ENCODE measurements at regions not wholly inside any gene's neighbourhood (a gene's known extent, or its start where the extent isn't known, plus 50 kb on each side); places are given as distances from the start of the nearest gene placed in this dataset.
"Not testable (repeated sequence)": the region's sequence is repeated elsewhere in the genome, so short reads cannot be mapped to it uniquely, and the experiment has no call there.

DNA sequence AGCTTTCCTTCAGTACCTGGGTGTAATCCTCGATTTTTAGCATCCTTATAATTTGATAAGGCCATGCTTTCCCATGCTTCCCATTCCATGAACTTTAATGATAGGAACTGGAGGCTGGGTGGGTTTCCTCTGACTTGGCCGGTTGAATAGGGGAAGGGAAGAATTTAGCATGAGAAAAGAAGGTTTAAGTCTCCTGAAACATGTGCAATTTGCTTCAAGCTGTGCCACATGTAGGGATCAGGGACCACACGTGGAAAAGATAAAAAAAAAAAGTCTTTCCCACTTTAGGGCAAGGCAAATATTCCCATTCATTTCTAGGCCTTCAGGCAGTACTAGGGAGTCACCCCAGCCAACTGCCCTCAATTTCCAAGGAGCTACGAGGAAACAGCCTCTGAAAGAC, 900.3 kb downstream of the DSC3 start:
- no peak for DNase-seq

DNA sequence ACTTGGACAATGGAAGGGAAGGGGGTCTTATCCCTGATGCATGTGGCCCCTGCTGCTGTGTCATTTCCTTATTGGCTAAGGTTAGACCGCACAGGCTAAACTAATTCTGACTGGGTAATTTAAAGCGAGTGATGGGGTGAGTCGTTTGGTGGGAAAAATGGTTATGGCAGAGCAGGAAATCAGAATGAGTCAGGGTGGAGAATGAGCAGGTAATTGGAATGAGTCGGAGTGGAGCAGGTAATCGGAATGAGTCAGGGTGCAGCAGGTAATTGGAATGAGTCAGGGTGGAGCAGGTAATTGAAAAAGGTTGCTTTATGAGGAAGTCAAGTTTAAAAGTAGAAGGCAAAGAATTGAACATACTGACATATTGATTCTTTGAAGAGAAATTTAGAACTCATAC, 901.0 kb downstream of the DSC3 start:
- DNase-seq = not testable (repeated sequence)

DNA sequence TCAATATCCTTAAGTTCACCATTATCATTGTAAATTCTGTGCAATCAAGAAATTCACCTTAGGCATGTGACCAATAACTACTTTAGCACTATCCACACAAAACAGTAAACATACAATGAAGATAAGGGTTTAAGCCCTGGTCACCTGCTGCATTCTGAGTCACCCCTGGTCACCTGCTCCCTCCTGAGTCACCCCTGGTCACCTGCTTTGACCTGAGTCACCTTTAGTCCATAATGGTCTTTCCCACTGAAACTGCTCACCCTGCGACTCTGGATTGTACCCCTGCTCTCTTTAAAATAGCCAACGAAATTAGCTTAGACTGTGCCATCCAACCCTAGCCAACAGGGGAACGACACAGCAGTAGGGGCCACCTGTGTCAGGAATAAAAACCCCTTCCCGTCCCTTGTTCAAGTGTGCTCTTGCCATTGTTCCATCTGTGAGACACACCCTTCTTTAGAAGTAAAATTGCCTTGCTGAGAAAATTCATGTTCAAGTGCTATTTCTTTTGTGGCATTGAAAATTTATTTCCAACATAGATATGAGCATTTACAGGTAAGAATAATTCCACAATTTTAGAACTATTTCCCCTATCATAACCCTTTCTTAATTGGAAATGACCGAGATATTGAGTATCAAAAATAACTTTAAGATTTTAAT, 902.8 kb downstream of the DSC3 start:
- DNase-seq = no peak

DNA sequence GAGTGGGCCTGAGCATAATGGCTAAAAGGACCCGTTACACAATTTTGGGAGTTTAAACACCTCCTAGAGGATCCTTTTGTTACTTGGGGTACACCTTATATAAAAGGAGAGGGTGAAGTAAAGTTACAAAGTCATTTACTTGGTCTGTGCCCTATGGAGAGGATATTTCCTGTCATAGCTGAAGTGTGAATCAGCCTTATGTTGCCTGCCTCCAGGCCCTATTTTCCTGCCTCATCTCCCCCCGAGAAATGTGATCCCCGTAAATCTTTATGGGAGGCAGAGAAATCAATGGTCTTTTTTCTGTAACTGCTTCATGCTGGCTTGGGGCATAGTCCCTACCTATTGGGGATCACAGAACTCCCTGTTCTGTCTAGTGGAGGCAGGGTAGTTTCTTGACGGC, 906.6 kb downstream of the DSC3 start:
- DNase-seq = no peak

DNA sequence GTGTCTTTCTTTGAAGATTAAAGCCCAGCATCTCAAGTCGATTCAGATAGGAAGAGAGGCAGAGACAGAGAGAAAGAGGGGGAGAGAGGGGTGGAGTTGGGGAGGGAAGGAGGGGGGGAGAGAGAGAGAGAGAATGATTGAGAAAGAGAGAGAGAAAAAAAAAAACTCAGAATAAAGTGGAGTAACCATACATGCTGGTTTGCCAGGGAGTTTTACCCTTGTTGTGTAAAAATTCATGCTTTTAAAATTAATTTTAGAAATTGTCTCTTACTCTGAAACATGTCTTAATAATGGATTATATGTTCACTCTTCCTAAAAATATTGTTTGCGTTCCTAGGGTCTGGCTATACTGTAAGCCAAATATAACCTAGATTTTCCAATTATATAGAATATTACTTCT, 908.5 kb downstream of the DSC3 start:
- DNase-seq = no peak

DNA sequence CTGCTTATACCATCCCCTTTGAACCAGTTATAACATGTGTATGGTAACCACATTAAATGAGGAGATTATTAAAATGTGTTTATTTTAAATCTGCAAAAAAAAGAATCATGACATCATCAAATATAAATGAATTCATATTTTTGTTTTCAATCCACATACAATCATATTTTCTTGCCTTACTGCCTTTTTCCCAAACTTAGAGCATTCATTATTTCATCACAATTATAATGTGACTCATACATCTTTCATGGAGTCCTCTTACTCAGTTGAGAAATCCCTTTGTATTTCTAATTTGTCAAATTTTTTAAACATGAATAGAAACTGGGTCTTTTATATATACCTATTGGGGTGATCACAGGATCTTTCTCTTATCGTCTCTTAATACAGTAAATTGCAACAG, 909.6 kb downstream of the DSC3 start:
- no peak for DNase-seq

DNA sequence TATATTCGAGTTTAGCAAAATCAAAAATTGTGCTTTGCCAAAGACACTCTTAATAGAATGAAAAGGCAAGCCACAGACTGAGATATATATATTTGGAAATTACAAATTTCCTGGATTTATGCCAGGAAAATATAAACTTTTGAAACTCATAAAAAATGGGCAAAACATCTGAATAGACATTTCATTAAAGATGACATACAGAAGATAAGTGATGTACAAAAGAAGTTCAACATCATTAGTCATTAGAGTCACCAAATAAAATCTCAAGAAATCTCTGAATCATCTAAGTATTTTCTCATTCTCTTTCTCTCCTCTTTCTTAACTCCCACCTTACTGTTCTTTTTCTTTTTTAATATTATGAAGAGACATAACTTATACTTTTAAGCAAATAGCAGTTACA, 921.1 kb downstream of the DSC3 start:
- DNase-seq = no peak

DNA sequence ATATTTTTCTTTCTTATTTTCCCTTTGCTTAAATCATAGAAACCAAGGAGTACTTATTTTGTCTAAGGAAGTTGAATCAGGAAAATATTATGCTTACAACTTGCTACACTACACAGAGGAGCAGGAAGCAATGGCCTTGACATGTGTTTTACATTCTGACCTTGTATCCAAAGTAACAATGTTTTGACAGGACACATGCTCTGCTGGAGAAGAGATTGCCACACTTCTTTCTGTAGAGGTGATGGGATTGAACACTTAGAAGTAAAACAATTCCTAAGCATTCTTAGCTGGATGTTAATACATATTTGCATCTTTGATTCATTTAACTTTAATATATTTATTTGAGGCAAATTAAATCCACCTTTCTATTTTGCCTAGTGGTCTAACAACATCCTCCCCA, 929.1 kb downstream of the DSC3 start:
- no peak for DNase-seq

DNA sequence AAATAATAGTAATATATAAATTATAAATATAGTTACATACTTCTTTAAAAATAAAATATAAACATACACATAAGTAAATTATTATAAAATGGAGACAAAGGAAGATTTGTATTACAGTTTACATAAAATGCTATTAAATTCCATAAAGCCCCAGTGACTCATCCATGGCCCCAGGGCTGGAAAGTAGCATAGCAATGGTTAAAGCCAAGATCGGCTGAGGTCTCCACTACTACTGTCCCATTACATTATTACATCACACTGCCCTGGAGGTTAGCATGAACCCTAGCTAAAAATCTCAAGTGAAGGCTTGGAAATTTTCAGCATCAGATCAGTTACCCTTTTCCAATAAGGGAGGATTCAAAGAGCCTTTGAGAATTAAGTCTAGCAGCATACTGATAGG, 936.2 kb downstream of the DSC3 start:
- DNase-seq = peak; percentile 23

DNA sequence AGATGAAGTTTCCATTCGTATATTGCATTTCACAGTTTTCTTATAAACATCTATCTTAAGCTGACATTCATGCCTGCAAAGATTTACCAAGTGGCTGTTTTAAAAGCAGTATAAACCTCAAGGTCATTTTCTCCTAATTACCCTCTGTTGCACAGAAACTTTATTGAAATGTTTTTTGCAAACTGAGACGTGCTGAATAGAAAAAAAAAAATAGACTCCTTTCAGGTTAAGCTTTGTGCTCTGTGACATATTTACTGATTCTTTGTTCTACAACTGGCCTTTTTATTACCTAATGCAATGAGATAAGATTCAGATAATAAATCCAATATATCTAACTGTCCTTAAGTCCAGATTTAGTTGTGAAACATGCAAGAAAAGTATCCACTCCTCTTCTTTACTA, 938.7 kb downstream of the DSC3 start:
- no peak for DNase-seq

DNA sequence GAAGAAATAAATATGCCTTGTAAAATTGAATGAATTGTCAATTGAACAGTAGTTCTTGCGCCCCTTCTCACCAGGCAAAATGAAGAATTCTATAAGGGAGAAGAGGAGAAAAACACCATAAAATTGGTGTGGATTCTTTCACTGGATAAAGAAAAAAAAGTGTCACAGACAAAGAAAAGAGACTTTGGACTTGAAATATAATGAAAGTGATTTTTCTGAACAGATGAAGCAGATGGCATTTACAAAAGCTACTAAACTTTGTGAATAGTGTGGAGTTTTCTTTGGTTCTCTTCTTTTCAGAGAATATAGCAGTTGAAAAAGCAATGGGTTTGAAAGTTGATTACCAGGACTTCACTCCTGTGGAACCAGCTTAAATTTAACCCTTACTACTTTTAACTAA, 945.7 kb downstream of the DSC3 start:
- DNase-seq = no peak

DNA sequence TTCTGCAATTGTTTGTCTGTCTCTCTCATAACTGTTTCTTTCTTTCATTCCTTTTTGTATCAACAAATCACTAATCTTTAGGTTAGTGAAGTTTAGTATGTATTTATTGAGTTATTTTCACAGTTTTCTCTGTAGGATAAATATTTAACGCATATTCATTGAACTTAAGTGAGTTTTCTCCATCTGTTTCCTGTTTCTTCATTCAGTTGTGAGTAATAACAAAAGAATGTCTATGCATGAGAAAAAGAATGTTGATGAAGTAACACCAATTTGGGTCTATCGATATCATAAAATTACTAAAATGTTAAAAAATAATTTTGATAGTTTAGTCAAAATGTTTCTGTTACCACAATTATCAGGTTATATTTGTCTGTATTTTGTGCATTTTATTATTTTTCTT, 948.0 kb downstream of the DSC3 start:
- DNase-seq = no peak

DNA sequence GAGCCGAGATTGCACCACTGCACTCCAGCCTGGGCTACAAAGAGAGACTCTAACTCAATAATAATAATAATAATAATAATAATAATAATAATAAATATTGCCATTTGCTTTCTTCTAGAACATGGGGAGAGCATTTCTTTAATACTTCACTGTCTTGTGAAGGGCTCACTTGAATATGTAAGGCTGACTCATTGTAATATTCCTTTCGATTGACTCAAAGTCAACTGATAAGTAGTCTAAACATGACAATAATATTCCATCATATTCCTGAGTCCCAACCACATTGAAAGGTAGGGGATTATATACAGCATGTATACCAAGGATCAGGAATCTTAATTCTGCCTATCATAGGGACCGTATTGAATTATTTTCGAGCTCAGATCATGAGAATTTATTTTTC, 949.2 kb downstream of the DSC3 start:
- DNase-seq = no peak

DNA sequence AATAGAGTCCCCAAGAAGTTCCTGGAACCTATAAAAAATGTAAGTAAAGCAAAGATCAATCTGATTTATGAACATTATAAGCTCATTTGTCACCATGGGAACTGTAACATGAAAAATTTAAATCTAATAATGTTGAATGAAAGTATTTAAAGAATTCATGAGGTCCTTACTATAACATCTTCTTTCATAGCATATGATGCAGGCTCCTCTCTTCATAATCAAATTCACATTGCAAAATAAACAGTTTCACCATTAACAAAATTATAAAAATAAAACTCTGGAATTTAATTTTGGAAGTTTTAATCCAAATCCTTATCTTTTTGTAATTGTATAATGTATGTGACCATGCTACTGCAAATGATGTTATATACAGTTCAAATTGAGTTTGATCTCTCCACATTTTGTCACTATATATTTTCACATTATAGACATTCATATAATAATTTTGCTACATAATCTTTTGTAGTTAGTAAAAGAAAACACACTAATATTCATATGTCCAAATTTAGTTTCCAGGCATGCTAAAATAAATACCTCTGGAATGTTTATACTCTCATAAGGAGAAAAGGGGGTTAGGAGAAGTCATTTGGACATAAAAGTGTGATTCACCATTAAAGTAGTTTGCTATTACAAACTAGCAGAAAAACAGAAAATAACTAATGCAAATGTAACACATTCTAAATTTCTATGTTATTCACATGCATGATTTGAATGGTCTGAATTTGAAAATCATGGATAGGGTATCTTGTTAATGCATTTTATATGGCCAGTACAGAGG, 954.1 kb downstream of the DSC3 start:
- DNase-seq = no peak

DNA sequence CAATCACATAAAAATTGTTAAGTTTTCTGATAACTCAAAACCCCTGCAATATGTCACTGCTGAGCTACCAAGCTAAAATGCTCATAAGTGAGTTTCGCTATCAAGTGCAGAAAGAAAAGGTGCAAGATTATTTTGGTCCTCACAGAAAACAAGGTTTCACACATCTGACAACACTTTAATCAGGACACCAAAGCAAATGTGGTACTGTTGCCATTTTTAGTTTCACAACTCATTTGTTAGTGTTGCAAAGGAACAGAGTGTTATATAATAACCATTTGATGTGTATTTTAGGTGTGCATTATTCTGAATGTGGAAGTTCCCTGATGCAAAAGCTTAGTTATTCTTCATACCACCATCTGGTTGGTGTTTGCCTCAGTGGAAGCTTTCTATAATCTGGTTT, 956.2 kb downstream of the DSC3 start:
- DNase-seq = no peak

DNA sequence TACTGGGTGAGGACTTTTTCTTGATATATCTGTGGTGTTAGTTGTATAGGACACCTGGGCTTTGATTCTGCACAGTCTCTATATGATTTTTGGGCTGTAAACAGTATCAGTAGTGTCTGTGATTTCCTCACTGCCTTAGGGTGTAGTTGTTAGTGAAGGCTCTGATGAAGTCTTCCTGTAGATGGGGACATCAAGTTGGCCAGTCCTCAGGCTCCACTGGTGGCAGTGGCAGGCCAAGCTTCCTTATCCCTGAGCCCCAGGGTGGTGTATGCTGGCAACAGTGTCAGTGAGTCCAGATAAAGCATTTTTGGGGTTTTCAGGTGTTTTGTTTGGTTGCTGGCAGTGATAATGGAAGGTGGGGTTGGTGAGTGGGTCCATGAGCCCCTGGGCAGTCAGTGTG, 961.4 kb downstream of the DSC3 start:
- DNase-seq = no peak

DNA sequence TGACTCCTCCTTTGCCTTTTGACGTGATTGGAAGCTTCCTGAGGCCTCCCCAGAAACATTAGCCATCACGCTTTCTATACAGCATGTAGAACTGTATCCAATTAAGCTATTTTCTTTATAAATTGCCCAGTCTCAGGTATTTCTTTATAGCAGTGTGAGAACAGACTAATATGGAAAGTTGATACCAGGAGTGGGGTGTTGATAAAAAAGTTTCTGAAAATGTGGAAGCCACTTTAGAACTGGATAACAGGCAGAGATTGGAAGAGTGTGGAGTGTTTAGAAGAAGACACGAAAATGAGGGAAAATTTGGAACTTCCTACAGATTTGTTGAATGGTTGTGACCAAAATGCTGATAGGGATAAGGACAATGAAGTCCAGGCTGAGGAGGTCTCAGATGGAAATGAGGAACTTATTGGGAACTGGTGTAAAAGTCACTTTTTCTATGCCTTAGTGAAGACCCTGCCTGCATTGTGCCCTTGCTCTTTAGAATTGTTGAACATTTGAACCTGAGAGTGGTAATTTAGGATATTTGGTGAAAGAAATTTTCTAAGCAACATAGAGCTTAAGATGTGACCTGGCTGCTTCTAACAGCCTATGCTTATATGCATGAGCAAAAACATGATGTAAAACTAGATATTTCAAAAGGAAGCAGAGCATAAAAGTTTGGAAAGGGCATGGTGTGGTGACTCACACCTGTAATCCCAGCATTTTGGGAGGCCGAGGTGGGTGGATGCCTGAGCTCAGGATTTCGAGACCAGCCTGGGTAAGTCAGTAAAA, 969.7 kb downstream of the DSC3 start:
- no peak for DNase-seq

DNA sequence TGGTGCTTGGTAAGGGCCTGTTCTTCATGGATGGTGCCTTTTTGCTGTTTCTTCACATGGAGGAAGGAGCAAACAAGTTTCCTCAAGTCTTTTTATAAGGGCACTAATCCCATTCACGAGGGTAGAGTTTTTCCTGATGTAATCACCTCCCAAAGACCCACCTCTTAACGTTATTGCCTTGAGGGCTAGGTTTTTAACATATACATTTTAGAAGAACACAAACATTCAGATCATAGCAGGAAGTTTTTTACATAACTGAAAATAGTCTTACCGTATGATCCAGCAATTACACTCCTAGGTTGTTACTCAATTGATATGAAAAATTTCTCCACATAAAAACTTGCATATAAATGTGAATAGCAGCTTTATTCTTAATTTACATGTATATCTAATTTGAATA, 976.3 kb downstream of the DSC3 start:
- no peak for DNase-seq

DNA sequence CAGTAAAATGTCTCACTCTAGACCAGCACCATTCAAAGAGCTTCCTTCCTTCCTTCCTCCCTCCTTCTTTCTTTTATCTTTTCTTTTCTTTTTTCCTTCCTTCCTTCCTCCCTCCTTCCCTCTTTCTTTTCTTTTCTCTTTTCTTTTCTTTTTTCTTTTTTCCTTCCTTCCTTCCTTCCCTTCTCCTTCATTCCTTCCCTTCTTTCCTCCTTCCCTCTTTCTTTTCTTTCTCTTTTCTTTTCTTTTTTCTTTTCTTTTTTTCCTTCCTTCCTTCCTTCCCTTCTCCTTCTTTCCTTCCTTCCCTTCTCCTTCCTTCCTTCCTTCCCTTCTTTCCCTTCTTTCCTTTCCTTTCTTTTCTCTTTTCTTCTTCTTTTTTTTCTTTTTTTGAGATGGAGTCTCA, 985.1 kb downstream of the DSC3 start:
- no peak for DNase-seq

DNA sequence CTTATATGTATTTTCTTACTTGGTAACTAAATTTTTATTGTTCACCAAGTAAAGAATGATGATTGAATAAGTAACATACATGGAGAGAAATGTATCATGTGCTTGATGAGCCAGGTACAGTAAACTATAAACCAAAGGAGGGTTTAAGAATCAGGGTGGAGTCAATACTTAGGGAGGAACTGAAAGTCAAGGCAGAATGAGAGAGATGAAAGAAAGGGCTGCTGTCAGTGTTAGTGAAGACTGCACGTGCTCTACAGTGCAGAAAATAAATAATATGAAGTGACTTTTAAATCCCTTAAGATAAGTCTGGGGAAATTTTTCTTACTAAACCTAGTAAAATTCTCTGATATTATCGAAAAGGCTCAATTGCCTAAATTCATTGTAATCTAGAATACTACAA, 986.0 kb downstream of the DSC3 start:
- DNase-seq = no peak

DNA sequence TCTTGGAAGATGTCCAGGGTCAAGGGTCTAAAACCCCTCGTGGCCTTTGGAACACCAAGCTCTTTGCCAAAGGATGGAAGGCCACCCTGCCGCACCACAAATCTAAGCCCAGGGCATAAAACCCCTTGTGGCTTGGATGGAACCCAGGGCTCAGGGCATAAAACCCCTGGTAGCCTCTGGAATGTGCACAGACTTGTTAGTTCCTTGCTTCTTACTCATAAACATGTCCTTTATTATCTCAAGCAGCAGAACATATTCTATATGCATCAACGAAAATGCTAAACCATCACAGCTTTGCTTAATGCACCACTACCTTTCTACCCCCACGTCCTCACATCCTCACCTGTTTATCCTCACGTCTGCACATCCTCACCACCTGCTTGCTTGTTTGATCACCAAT, 998.0 kb downstream of the DSC3 start:
- no peak for DNase-seq

DNA sequence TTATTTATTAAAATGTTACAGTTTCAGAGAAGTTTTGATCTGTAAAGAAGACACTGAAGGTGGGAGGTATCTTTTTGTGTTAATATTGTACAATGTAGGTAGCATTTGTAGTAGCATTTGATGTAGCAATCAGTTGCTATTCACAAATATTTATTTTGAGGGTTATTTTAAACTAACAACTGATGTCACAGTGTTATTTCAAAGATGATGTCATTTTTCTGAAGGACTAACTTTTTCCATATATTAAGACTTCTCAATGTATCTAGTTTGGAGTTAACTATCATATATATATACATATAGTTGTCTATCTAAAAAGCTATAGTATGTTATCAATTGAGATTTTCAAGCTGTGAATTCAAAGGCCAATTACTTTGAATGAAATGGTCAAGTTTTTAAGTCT, 1003.3 kb downstream of the DSC3 start:
- DNase-seq = no peak

DNA sequence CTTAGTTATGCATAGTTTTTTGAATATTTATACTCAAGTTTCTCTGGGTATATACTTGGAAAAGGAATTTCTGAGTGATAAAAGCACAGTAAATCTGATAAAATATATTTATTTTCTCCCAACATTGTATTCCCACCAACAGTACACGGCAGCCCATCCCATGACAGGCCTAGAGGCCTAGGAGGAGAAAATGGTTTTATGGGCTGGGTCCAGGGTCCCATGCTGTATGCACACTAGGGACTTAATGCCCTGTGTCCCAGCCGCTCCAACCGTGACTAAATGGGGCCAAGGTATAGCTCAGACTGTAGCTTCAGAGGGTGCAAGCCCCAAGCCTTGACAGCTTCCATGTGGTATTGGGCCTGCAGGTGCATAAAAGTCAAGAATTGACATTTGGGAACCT, 1007.7 kb downstream of the DSC3 start:
- no peak for DNase-seq

DNA sequence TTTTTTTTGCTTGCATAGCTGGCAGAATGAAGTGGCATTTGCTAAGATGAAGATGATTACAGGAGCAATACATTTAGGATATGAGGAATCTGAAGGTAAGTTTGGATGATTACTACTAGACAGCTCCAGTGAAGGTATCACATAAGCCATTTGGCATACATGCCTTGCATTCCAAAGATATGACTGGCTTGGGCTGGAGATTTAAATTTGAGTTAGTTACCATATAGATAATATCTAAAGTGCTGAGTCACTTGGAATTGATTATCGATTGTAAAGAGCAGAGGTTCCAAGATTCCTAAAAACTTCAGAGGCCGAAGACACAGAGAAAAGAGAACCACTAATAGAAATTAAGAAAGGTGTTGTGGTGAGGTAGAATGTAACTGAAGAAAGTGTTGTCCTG, 1026.4 kb downstream of the DSC3 start:
- DNase-seq = no peak
